ENCODE measurements at regions not wholly inside any gene's neighbourhood (a gene's known extent, or its start where the extent isn't known, plus 50 kb on each side); places are given as distances from the start of the nearest gene placed in this dataset.

GRCh38 chr10:36489181-36489580, 636.2 kb upstream of the ANKRD30A start:
- Histone ChIP-seq H3K4me3 (no peak overlapping the region), H3K27me3 (no peaks in the 10 kb centered on the region), H3K4me1 (no peaks in the 10 kb centered on the region), H3K36me3 (no peaks in the 10 kb centered on the region), H3K9me3 (no peaks in the 10 kb centered on the region), H3K27ac (no peak overlapping the region)
- WGBS, 5 donors, result 87 to 95% (median 92%) methylated on average over 7 of the region's 7 CpGs
- no peak for TF ChIP-seq CTCF (IDR thresholded peaks at IDR 0.05)
- no peak for TF ChIP-seq EP300 (IDR thresholded peaks at IDR 0.05)
- TF ChIP-seq POLR2A (IDR thresholded peaks at IDR 0.05), result no peak
- no peak for TF ChIP-seq POLR2AphosphoS5 (IDR thresholded peaks at IDR 0.05)
- DNase-seq, result no peak
- intact Hi-C loops (cut with DNase I; ENCODE audit: low total_unique reads), result no loop called here

GRCh38 chr10:36488579-36488978, 636.8 kb upstream of the ANKRD30A start:
- Histone ChIP-seq H3K36me3 (no peaks in the 10 kb centered on the region), H3K4me1 (no peaks in the 10 kb centered on the region), H3K4me3 (no peak overlapping the region), H3K9me3 (no peaks in the 10 kb centered on the region), H3K27me3 (no peaks in the 10 kb centered on the region), H3K27ac (no peak overlapping the region)
- 84 to 92% (median 88%) methylated on average over 4 of the region's 4 CpGs for WGBS, 5 donors
- TF ChIP-seq POLR2A (IDR thresholded peaks at IDR 0.05), result no peak
- TF ChIP-seq EP300 (IDR thresholded peaks at IDR 0.05), result no peak
- TF ChIP-seq CTCF (IDR thresholded peaks at IDR 0.05), result no peak
- TF ChIP-seq POLR2AphosphoS5 (IDR thresholded peaks at IDR 0.05), result no peak
- DNase-seq, result no peak
- intact Hi-C loops (cut with DNase I; ENCODE audit: low total_unique reads), result no loop called here

- no peak overlapping the region for H3K4me3 ChIP-seq
- H3K9me3 ChIP-seq, result peaks cover 0 to 10% (median 6%) of the 10 kb centered on the region in 4 donors
- H3K36me3 ChIP-seq, result no peaks in the 10 kb centered on the region
- intact Hi-C loops (cut with DNase I; ENCODE audit: low total_unique reads), result no loop called here
- H3K4me1 ChIP-seq, result no peaks in the 10 kb centered on the region
- no peak overlapping the region for H3K27ac ChIP-seq
- TF ChIP-seq POLR2A (IDR thresholded peaks at IDR 0.05) (no peak), POLR2AphosphoS5 (IDR thresholded peaks at IDR 0.05) (no peak), EP300 (IDR thresholded peaks at IDR 0.05) (no peak), CTCF (IDR thresholded peaks at IDR 0.05) (no peak)
- H3K27me3 ChIP-seq, result no peaks in the 10 kb centered on the region
- no peak for DNase-seq
Observed at GRCh38 chr10:36479073-36479472, 646.3 kb upstream of the ANKRD30A start.

- Histone ChIP-seq H3K9me3 (no peaks in the 10 kb centered on the region), H3K27me3 (no peaks in the 10 kb centered on the region), H3K4me3 (no peak overlapping the region), H3K27ac (no peak overlapping the region), H3K4me1 (no peaks in the 10 kb centered on the region), H3K36me3 (no peaks in the 10 kb centered on the region)
- WGBS, 5 donors, result 90 to 94% (median 94%) methylated on average over 5 of the region's 5 CpGs
- no peak for DNase-seq
- no peak for TF ChIP-seq POLR2AphosphoS5 (IDR thresholded peaks at IDR 0.05)
- TF ChIP-seq CTCF (IDR thresholded peaks at IDR 0.05), result no peak
- TF ChIP-seq EP300 (IDR thresholded peaks at IDR 0.05), result no peak
- TF ChIP-seq POLR2A (IDR thresholded peaks at IDR 0.05), result no peak
- intact Hi-C loops (cut with DNase I; ENCODE audit: low total_unique reads), result no loop called here
Observed at GRCh38 chr10:36476399-36476798, 649.0 kb upstream of the ANKRD30A start.
